Loucy (cell line): ENCODE measurements at regions not wholly inside any gene's neighbourhood (a gene's known extent, or its start where the extent isn't known, plus 50 kb on each side); places are given as distances from the start of the nearest gene placed in this dataset.

Experiments
- CTCF ChIP-seq: fragments of 200-600 bp; sonication (generic); conservative IDR thresholded peaks from 2 replicates; pipeline ENCODE4 v1.5.1; 2014; ENCODE audit warnings: mild to moderate bottlenecking, antibody characterized with exemption, low read length
- EZH2phosphoT487 ChIP-seq: fragments of 200-600 bp; IDR thresholded peaks from 2 replicates; pipeline ENCODE4 v1.6.1; 2018; ENCODE audit warnings: antibody characterized with exemption, mild to moderate bottlenecking, moderate library complexity, borderline replicate concordance

GRCh38 chr4:180060159-180060889 lies 2182.9 kb upstream of the TENM3 start:
- TF ChIP-seq EZH2phosphoT487 (no peak), CTCF (no peak)
